ENCODE measurements at regions not wholly inside any gene's neighbourhood (a gene's known extent, or its start where the extent isn't known, plus 50 kb on each side); places are given as distances from the start of the nearest gene placed in this dataset.

- Histone ChIP-seq H3K9me3 (ENCODE audit: control insufficient read depth, insufficient read depth, low read length) (peaks cover 13% of the 10 kb centered on the region; the same call in 1 of the 2 replicates), H3K4me3 (ENCODE audit: low read depth, low read length) (no peak overlapping the region), H3K27me3 (ENCODE audit: control insufficient read depth, insufficient read depth, low read length) (no peaks in the 10 kb centered on the region), H3K27ac (ENCODE audit: low read depth, low read length) (no peak overlapping the region)
- no peak for DNase-seq (ENCODE audit: low read depth, low spot score)
- TF ChIP-seq, protein P1, sequence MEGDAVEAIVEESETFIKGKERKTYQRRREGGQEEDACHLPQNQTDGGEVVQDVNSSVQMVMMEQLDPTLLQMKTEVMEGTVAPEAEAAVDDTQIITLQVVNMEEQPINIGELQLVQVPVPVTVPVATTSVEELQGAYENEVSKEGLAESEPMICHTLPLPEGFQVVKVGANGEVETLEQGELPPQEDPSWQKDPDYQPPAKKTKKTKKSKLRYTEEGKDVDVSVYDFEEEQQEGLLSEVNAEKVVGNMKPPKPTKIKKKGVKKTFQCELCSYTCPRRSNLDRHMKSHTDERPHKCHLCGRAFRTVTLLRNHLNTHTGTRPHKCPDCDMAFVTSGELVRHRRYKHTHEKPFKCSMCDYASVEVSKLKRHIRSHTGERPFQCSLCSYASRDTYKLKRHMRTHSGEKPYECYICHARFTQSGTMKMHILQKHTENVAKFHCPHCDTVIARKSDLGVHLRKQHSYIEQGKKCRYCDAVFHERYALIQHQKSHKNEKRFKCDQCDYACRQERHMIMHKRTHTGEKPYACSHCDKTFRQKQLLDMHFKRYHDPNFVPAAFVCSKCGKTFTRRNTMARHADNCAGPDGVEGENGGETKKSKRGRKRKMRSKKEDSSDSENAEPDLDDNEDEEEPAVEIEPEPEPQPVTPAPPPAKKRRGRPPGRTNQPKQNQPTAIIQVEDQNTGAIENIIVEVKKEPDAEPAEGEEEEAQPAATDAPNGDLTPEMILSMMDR (IDR thresholded peaks at IDR 0.05; ENCODE audit: low read depth, low read length) = no peak
- POLR2A ChIA-PET = no interaction called here
- CTCF ChIA-PET = no interaction called here
Measured at GRCh38 chr3:1773679-1774078, 325.0 kb upstream of the CNTN4 start.

GRCh38 chr3:1774597-1774996 is 324.1 kb upstream of the CNTN4 start:
- peaks cover 13% of the 10 kb centered on the region; the same call in 1 of the 2 replicates for H3K9me3 ChIP-seq (ENCODE audit: control insufficient read depth, insufficient read depth, low read length)
- H3K27ac ChIP-seq (ENCODE audit: low read depth, low read length) = no peak overlapping the region
- ChIA-PET CTCF (no interaction called here), POLR2A (no interaction called here)
- H3K4me3 ChIP-seq (ENCODE audit: low read depth, low read length) = no peak overlapping the region
- H3K27me3 ChIP-seq (ENCODE audit: control insufficient read depth, insufficient read depth, low read length) = no peaks in the 10 kb centered on the region
- no peak for DNase-seq (ENCODE audit: low read depth, low spot score)
- TF ChIP-seq, protein P1 (IDR thresholded peaks at IDR 0.05; ENCODE audit: low read depth, low read length) = no peak

DNA sequence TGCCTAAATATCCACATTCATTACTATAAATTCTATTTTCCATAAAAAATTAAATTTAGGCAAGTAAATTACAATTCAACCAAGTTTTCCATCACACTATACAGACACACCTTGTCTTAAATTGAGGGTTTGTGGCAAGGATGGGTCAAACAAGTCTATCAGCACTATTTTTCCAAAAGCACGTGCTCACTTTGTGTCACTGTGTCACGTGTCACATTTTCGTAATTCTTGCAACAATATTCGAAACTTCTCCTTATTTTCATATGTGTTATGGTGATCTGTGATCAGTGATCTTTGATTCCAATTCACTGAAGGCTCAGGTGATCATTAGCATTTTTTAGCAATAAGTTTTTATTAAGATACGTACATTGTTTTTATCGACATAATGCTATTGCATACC is 323.3 kb upstream of the CNTN4 start:
- H3K4me3 ChIP-seq (ENCODE audit: low read depth, low read length) = no peak overlapping the region
- no peak overlapping the region for H3K27ac ChIP-seq (ENCODE audit: low read depth, low read length)
- DNase-seq (ENCODE audit: low read depth, low spot score) = no peak
- H3K27me3 ChIP-seq (ENCODE audit: control insufficient read depth, insufficient read depth, low read length) = no peaks in the 10 kb centered on the region
- TF ChIP-seq, protein P1 (IDR thresholded peaks at IDR 0.05; ENCODE audit: low read depth, low read length) = no peak
- POLR2A ChIA-PET = no interaction called here
- CTCF ChIA-PET = no interaction called here
- H3K9me3 ChIP-seq (ENCODE audit: control insufficient read depth, insufficient read depth, low read length) = peaks cover 13% of the 10 kb centered on the region; the same call in 1 of the 2 replicates

- ChIA-PET CTCF (no interaction called here), POLR2A (no interaction called here)
- no peak overlapping the region for H3K27ac ChIP-seq (ENCODE audit: low read depth, low read length)
- TF ChIP-seq, protein P1 (IDR thresholded peaks at IDR 0.05; ENCODE audit: low read depth, low read length) = no peak
- peaks cover 7% of the 10 kb centered on the region for H3K9me3 ChIP-seq (ENCODE audit: control insufficient read depth, insufficient read depth, low read length)
- H3K27me3 ChIP-seq (ENCODE audit: control insufficient read depth, insufficient read depth, low read length) = no peaks in the 10 kb centered on the region
- no peak overlapping the region for H3K4me3 ChIP-seq (ENCODE audit: low read depth, low read length)
- DNase-seq (ENCODE audit: low read depth, low spot score) = no peak
Measured at GRCh38 chr3:1783995-1784394, 314.7 kb upstream of the CNTN4 start.

DNA sequence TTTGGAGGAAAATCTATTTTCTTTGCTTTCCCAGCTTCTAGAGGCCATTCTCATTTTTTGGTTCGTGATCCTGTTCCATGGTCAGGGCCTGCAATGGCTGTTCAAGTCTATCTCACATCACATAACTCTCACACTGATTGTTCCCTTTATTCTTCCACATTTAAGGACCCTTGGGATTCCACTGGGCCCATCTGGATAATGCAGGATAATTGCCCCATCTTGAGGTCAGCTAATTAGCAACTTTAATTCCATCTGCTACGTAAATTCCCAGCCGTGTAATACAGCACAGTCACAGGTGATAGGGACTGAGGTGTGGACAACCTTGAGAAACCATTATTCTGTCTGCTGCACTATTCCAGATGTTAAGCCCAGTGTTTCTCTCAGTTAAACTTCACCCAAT is 311.6 kb upstream of the CNTN4 start:
- ChIA-PET CTCF (no interaction called here), POLR2A (no interaction called here)

More for the DNA sequence above, 311.6 kb upstream of the CNTN4 start:
- H3K9me3 ChIP-seq (ENCODE audit: control insufficient read depth, insufficient read depth, low read length) = peaks cover 4% of the 10 kb centered on the region
- no peak overlapping the region for H3K4me3 ChIP-seq (ENCODE audit: low read depth, low read length)
- no peaks in the 10 kb centered on the region for H3K27me3 ChIP-seq (ENCODE audit: control insufficient read depth, insufficient read depth, low read length)
- H3K27ac ChIP-seq (ENCODE audit: low read depth, low read length) = no peak overlapping the region
- DNase-seq (ENCODE audit: low read depth, low spot score) = no peak
- TF ChIP-seq, protein P1 (IDR thresholded peaks at IDR 0.05; ENCODE audit: low read depth, low read length) = no peak
